ENCODE measurements at regions not wholly inside any gene's neighbourhood (a gene's known extent, or its start where the extent isn't known, plus 50 kb on each side); places are given as distances from the start of the nearest gene placed in this dataset.

GRCh38 chr1:69421286-69421685 is 146.4 kb upstream of the LRRC7 start:
- no peak for DNase-seq

GRCh38 chr1:69425871-69426270 is 141.9 kb upstream of the LRRC7 start:
- in situ Hi-C loops (cut with MboI; ENCODE audit: low pct_unique_long_range_greater_than_20kb, low sequenced_read_pairs), result no loop called here

More at GRCh38 chr1:69421286-69421685, 146.4 kb upstream of the LRRC7 start:
- in situ Hi-C loops (cut with MboI; ENCODE audit: low pct_unique_long_range_greater_than_20kb, low sequenced_read_pairs), result no loop called here

GRCh38 chr1:69426401-69426800 is 141.3 kb upstream of the LRRC7 start:
- DNase-seq, result no peak
- in situ Hi-C loops (cut with MboI; ENCODE audit: low pct_unique_long_range_greater_than_20kb, low sequenced_read_pairs), result no loop called here

More at GRCh38 chr1:69425871-69426270, 141.9 kb upstream of the LRRC7 start:
- DNase-seq, result no peak

- in situ Hi-C loops (cut with MboI; ENCODE audit: low pct_unique_long_range_greater_than_20kb, low sequenced_read_pairs), result no loop called here
- no peak for DNase-seq
Measured at GRCh38 chr1:69433073-69433472, 134.6 kb upstream of the LRRC7 start.

- in situ Hi-C loops (cut with MboI; ENCODE audit: low pct_unique_long_range_greater_than_20kb, low sequenced_read_pairs), result no loop called here
- no peak for DNase-seq
Measured at GRCh38 chr1:69436151-69436550, 131.6 kb upstream of the LRRC7 start.

GRCh38 chr1:69438056-69438795 is 129.5 kb upstream of the LRRC7 start:
- no peak for DNase-seq
- in situ Hi-C loops (cut with MboI; ENCODE audit: low pct_unique_long_range_greater_than_20kb, low sequenced_read_pairs), result no loop called here

- in situ Hi-C loops (cut with MboI; ENCODE audit: low pct_unique_long_range_greater_than_20kb, low sequenced_read_pairs), result no loop called here
- no peak for DNase-seq
Measured at GRCh38 chr1:69441496-69441895, 126.2 kb upstream of the LRRC7 start.

- in situ Hi-C loops (cut with MboI; ENCODE audit: low pct_unique_long_range_greater_than_20kb, low sequenced_read_pairs), result no loop called here
- no peak for DNase-seq
Measured at GRCh38 chr1:69451196-69451595, 116.5 kb upstream of the LRRC7 start.

GRCh38 chr1:69455718-69456117 is 112.0 kb upstream of the LRRC7 start:
- DNase-seq, result no peak
- in situ Hi-C loops (cut with MboI; ENCODE audit: low pct_unique_long_range_greater_than_20kb, low sequenced_read_pairs), result no loop called here

- in situ Hi-C loops (cut with MboI; ENCODE audit: low pct_unique_long_range_greater_than_20kb, low sequenced_read_pairs), result no loop called here
- DNase-seq, result no peak
Measured at GRCh38 chr1:69459244-69459643, 108.5 kb upstream of the LRRC7 start.

GRCh38 chr1:69475021-69475420 is 92.7 kb upstream of the LRRC7 start:
- no peak for DNase-seq
- in situ Hi-C loops (cut with MboI; ENCODE audit: low pct_unique_long_range_greater_than_20kb, low sequenced_read_pairs), result no loop called here

GRCh38 chr1:69479734-69480133 is 88.0 kb upstream of the LRRC7 start:
- in situ Hi-C loops (cut with MboI; ENCODE audit: low pct_unique_long_range_greater_than_20kb, low sequenced_read_pairs), result no loop called here

GRCh38 chr1:69483246-69483645 is 84.5 kb upstream of the LRRC7 start:
- in situ Hi-C loops (cut with MboI; ENCODE audit: low pct_unique_long_range_greater_than_20kb, low sequenced_read_pairs), result no loop called here
- DNase-seq, result no peak

More at GRCh38 chr1:69479734-69480133, 88.0 kb upstream of the LRRC7 start:
- no peak for DNase-seq

- no peak for DNase-seq
- in situ Hi-C loops (cut with MboI; ENCODE audit: low pct_unique_long_range_greater_than_20kb, low sequenced_read_pairs), result no loop called here
Measured at GRCh38 chr1:69485616-69486015, 82.1 kb upstream of the LRRC7 start.

GRCh38 chr1:69491416-69491815 is 76.3 kb upstream of the LRRC7 start:
- in situ Hi-C loops (cut with MboI; ENCODE audit: low pct_unique_long_range_greater_than_20kb, low sequenced_read_pairs), result no loop called here
- DNase-seq, result no peak

- no peak for DNase-seq
Measured at GRCh38 chr1:69492286-69492685, 75.4 kb upstream of the LRRC7 start.

GRCh38 chr1:69494221-69494620 is 73.5 kb upstream of the LRRC7 start:
- DNase-seq, result no peak
- in situ Hi-C loops (cut with MboI; ENCODE audit: low pct_unique_long_range_greater_than_20kb, low sequenced_read_pairs), result no loop called here

More at GRCh38 chr1:69492286-69492685, 75.4 kb upstream of the LRRC7 start:
- in situ Hi-C loops (cut with MboI; ENCODE audit: low pct_unique_long_range_greater_than_20kb, low sequenced_read_pairs), result no loop called here

GRCh38 chr1:69497441-69498221 is 70.1 kb upstream of the LRRC7 start:
- DNase-seq, result no peak
- in situ Hi-C loops (cut with MboI; ENCODE audit: low pct_unique_long_range_greater_than_20kb, low sequenced_read_pairs), result no loop called here

- no peak for DNase-seq
- in situ Hi-C loops (cut with MboI; ENCODE audit: low pct_unique_long_range_greater_than_20kb, low sequenced_read_pairs), result no loop called here
Measured at GRCh38 chr1:69498711-69499110, 69.0 kb upstream of the LRRC7 start.

GRCh38 chr1:69499203-69499803 is 68.4 kb upstream of the LRRC7 start:
- no peak for DNase-seq
- in situ Hi-C loops (cut with MboI; ENCODE audit: low pct_unique_long_range_greater_than_20kb, low sequenced_read_pairs), result no loop called here
